ENCODE measurements at regions not wholly inside any gene's neighbourhood (a gene's known extent, or its start where the extent isn't known, plus 50 kb on each side); places are given as distances from the start of the nearest gene placed in this dataset.
A peak's percentile ranks its signal among the peaks of the same experiment; 100 is the strongest.
"Not testable (repeated sequence)": the region's sequence is repeated elsewhere in the genome, so short reads cannot be mapped to it uniquely, and the experiment has no call there.

DNA sequence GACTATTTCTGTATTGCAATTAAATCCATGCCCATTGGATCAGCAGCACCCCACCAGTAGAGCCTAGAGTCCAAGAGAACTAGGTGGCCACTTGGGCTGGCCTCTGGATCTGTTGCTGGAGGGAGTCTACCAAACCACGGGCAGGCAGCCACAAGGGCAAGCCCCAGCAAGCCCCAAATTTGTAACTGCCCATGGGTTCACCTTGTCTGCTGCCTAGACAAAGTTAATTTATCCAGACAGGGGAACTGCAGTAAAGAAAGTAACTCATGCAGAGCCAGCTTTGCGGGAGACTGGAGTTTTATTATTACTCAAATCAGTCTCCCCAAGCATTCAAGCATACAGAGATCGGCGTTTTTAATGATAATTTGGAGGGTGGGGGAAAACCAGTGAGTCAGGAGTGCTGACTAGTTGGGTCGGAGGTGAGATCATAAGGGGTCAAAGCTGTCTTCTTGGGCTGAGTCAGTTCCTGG, 74.0 kb upstream of the TERB2 start:
- H2AFZ ChIP-seq (ENCODE audit: low read depth, low read length): no peak overlapping the region
- H3K79me2 ChIP-seq (ENCODE audit: insufficient read depth, low read length): no peaks in the 10 kb centered on the region
- TF ChIP-seq EZH2 (IDR thresholded peaks at IDR 0.05; ENCODE audit: insufficient read depth, low read length): no peak
- TF ChIP-seq, protein P1, sequence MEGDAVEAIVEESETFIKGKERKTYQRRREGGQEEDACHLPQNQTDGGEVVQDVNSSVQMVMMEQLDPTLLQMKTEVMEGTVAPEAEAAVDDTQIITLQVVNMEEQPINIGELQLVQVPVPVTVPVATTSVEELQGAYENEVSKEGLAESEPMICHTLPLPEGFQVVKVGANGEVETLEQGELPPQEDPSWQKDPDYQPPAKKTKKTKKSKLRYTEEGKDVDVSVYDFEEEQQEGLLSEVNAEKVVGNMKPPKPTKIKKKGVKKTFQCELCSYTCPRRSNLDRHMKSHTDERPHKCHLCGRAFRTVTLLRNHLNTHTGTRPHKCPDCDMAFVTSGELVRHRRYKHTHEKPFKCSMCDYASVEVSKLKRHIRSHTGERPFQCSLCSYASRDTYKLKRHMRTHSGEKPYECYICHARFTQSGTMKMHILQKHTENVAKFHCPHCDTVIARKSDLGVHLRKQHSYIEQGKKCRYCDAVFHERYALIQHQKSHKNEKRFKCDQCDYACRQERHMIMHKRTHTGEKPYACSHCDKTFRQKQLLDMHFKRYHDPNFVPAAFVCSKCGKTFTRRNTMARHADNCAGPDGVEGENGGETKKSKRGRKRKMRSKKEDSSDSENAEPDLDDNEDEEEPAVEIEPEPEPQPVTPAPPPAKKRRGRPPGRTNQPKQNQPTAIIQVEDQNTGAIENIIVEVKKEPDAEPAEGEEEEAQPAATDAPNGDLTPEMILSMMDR (IDR thresholded peaks at IDR 0.05; ENCODE audit: insufficient read depth, low read depth, low read length): no peak
- no peaks in the 10 kb centered on the region for H4K20me1 ChIP-seq (ENCODE audit: insufficient read depth, low read length)
- DNase-seq (ENCODE audit: low read depth): no peak
- no peak overlapping the region for H3K9ac ChIP-seq (ENCODE audit: low read length)
- no peak overlapping the region for H3K4me3 Mint-ChIP-seq (ENCODE audit: unreplicated experiment)
- no peaks in the 10 kb centered on the region for H3K36me3 ChIP-seq (ENCODE audit: insufficient read depth, low read length)
- H3K36me3 Mint-ChIP-seq (ENCODE audit: low read depth, unreplicated experiment): no peaks in the 10 kb centered on the region
- no peak for FAIRE-seq
- H3K4me1 ChIP-seq (ENCODE audit: insufficient read depth, low read length): no peaks in the 10 kb centered on the region
- peaks cover 5% of the 10 kb centered on the region for H3K9me3 ChIP-seq (ENCODE audit: insufficient read depth, low read depth, low read length)
- no peak overlapping the region for H3K27ac Mint-ChIP-seq (ENCODE audit: unreplicated experiment)
- peaks cover 13% of the 10 kb centered on the region for H3K9me3 Mint-ChIP-seq (ENCODE audit: unreplicated experiment)
- no peaks in the 10 kb centered on the region for H3K27me3 ChIP-seq (ENCODE audit: insufficient read depth, low read length)
- no peak overlapping the region for H3K4me2 ChIP-seq (ENCODE audit: low read length)
- peaks cover 3% of the 10 kb centered on the region for H3K27me3 Mint-ChIP-seq (ENCODE audit: low read depth, unreplicated experiment)
- H3K4me3 ChIP-seq (ENCODE audit: insufficient read depth, low read depth, low read length): no peak overlapping the region
- H3K27ac ChIP-seq (ENCODE audit: low read depth, low read length): no peak overlapping the region
- H3K4me1 Mint-ChIP-seq (ENCODE audit: low read depth, unreplicated experiment): no peaks in the 10 kb centered on the region

DNA sequence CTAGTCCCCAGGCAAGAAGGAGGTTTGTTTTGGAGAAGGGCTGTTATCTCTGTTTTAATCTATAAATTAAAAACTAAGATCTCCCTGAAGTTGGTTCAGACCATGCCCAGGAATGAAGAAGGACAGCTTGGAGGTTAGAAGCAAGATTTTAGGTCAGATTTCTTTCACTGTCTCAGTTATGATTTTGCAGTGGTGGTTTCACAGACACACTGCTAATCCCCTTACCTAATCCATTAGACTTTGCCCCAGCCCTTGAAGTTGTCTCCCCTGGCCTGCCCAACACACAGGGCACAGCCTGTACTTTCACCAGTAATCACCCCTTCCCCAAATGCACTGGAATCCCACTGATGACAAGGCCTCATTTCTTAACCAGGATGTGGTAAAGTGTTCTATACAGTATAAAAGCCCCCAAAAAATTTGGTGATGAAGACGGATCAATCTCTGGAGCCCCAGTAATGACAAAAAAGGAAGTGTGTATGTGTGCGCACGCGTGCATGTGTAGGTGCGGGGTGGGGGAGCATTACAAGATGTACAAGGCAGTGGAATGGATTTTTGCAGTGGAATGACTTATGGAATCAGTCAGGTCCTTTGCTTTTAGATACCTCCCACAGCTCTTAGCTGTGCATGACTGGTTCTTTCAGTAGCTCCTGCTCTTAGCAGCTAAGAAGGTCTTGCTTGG, 73.1 kb upstream of the TERB2 start:
- H3K36me3 ChIP-seq (ENCODE audit: insufficient read depth, low read length): no peaks in the 10 kb centered on the region
- Mint-ChIP-seq H3K27ac (ENCODE audit: unreplicated experiment) (no peak overlapping the region), H3K27me3 (ENCODE audit: low read depth, unreplicated experiment) (peaks cover 3% of the 10 kb centered on the region), H3K4me1 (ENCODE audit: low read depth, unreplicated experiment) (no peaks in the 10 kb centered on the region), H3K36me3 (ENCODE audit: low read depth, unreplicated experiment) (no peaks in the 10 kb centered on the region), H3K9me3 (ENCODE audit: unreplicated experiment) (peaks cover 13% of the 10 kb centered on the region), H3K4me3 (ENCODE audit: unreplicated experiment) (no peak overlapping the region)
- H3K27me3 ChIP-seq (ENCODE audit: insufficient read depth, low read length): no peaks in the 10 kb centered on the region
- no peak overlapping the region for H2AFZ ChIP-seq (ENCODE audit: low read depth, low read length)
- H3K9ac ChIP-seq (ENCODE audit: low read length): no peak overlapping the region
- H4K20me1 ChIP-seq (ENCODE audit: insufficient read depth, low read length): no peaks in the 10 kb centered on the region
- no peak overlapping the region for H3K4me2 ChIP-seq (ENCODE audit: low read length)
- DNase-seq (ENCODE audit: low read depth) (no peak), FAIRE-seq (no peak)
- TF ChIP-seq, protein P1 (IDR thresholded peaks at IDR 0.05; ENCODE audit: insufficient read depth, low read depth, low read length): no peak
- no peak for TF ChIP-seq EZH2 (IDR thresholded peaks at IDR 0.05; ENCODE audit: insufficient read depth, low read length)
- H3K4me3 ChIP-seq (ENCODE audit: insufficient read depth, low read depth, low read length): no peak overlapping the region
- H3K27ac ChIP-seq (ENCODE audit: low read depth, low read length): no peak overlapping the region
- no peaks in the 10 kb centered on the region for H3K4me1 ChIP-seq (ENCODE audit: insufficient read depth, low read length)
- H3K9me3 ChIP-seq (ENCODE audit: insufficient read depth, low read depth, low read length): peaks cover 3% of the 10 kb centered on the region
- no peaks in the 10 kb centered on the region for H3K79me2 ChIP-seq (ENCODE audit: insufficient read depth, low read length)

DNA sequence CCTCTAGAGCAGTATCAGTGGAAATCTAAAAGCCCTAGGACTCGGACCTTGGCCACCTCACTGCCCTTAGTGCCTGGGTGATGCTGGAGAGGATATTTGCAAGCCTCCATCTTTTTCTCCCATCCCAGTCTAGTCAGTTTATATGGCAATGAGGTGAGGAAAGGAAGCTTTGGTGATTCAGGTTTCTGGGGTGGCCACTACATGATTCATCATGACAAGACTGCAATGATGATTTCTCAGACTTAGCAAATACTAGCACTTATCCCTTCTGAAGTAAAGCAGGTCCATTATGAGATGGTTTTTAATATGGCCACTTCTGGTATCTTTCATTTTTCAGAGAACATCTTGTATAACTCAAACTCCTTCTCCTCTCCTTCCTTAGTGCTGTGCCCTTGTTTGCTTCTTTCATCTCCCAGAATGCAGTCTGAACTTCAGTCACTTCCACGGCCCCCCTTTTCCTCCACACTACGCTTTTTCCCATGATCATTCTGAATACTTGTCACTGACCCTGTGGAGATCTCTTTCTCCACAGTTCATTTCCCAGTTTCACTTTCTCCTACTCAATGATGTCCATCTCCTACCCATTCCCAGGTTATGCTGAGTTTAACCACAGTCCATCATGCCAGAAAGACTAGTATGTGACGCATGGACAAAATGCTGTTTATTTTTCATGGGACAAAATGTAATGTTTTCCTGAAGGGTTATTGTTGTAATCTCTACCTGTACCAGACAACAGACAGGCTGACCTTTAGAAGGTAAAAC, 57.4 kb upstream of the TERB2 start:
- H2AFZ ChIP-seq (ENCODE audit: low read depth, low read length); H3K27me3 ChIP-seq (ENCODE audit: insufficient read depth, low read length); H3K9me3 Mint-ChIP-seq (ENCODE audit: unreplicated experiment); H3K4me1 Mint-ChIP-seq (ENCODE audit: low read depth, unreplicated experiment); H3K4me1 ChIP-seq (ENCODE audit: insufficient read depth, low read length); H3K36me3 ChIP-seq (ENCODE audit: insufficient read depth, low read length); H3K4me2 ChIP-seq (ENCODE audit: low read length); H3K27ac Mint-ChIP-seq (ENCODE audit: unreplicated experiment); H4K20me1 ChIP-seq (ENCODE audit: insufficient read depth, low read length); H3K27me3 Mint-ChIP-seq (ENCODE audit: low read depth, unreplicated experiment); H3K9ac ChIP-seq (ENCODE audit: low read length); H3K9me3 ChIP-seq (ENCODE audit: insufficient read depth, low read depth, low read length); H3K4me3 Mint-ChIP-seq (ENCODE audit: unreplicated experiment); H3K27ac ChIP-seq (ENCODE audit: low read depth, low read length); H3K79me2 ChIP-seq (ENCODE audit: insufficient read depth, low read length); H3K36me3 Mint-ChIP-seq (ENCODE audit: low read depth, unreplicated experiment); H3K4me3 ChIP-seq (ENCODE audit: insufficient read depth, low read depth, low read length); DNase-seq (ENCODE audit: low read depth): not testable (repeated sequence)
- peak; percentile 26 for FAIRE-seq

DNA sequence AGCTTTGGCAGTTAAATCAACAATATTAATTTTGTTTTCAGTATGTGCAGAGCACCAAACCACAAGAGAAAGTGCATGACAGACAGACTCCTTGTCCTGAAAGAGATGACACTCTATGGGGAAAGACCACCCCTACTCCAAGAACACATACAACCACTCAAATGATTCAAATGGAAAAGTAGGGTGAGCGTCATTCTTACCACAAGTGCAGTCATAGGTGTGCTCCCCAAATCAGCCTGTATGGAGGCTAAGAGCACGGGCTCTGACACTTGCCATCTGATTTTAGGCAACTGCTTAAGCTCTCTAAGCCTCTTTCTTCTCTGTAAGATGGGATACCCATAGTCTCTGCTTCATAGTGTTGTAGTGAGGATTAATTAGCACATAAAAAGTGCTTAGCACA, 56.7 kb upstream of the TERB2 start:
- not testable (repeated sequence) for H4K20me1 ChIP-seq (ENCODE audit: insufficient read depth, low read length); H3K79me2 ChIP-seq (ENCODE audit: insufficient read depth, low read length); H3K27ac ChIP-seq (ENCODE audit: low read depth, low read length); H3K4me2 ChIP-seq (ENCODE audit: low read length); H3K27me3 ChIP-seq (ENCODE audit: insufficient read depth, low read length); H3K9me3 Mint-ChIP-seq (ENCODE audit: unreplicated experiment); H3K4me1 ChIP-seq (ENCODE audit: insufficient read depth, low read length); H3K27me3 Mint-ChIP-seq (ENCODE audit: low read depth, unreplicated experiment); H2AFZ ChIP-seq (ENCODE audit: low read depth, low read length); FAIRE-seq; H3K36me3 Mint-ChIP-seq (ENCODE audit: low read depth, unreplicated experiment); H3K9me3 ChIP-seq (ENCODE audit: insufficient read depth, low read depth, low read length); H3K4me3 Mint-ChIP-seq (ENCODE audit: unreplicated experiment); H3K36me3 ChIP-seq (ENCODE audit: insufficient read depth, low read length); H3K4me3 ChIP-seq (ENCODE audit: insufficient read depth, low read depth, low read length); H3K9ac ChIP-seq (ENCODE audit: low read length); H3K27ac Mint-ChIP-seq (ENCODE audit: unreplicated experiment); DNase-seq (ENCODE audit: low read depth); H3K4me1 Mint-ChIP-seq (ENCODE audit: low read depth, unreplicated experiment)
